GM19324 (cell line): ENCODE measurements at regions not wholly inside any gene's neighbourhood (a gene's known extent, or its start where the extent isn't known, plus 50 kb on each side); places are given as distances from the start of the nearest gene placed in this dataset.
"Not testable (repeated sequence)": the region's sequence is repeated elsewhere in the genome, so short reads cannot be mapped to it uniquely, and the experiment has no call there.

Experiments used
- ATAC-seq: cut with Tn5 transposase; IDR thresholded peaks from one replicate; pipeline ENCODE4 v1.9.1; 2021; ENCODE audit warnings: mild to moderate bottlenecking, moderate library complexity; ENCODE audit not compliant: unreplicated experiment, low FRiP score

- no peak for ATAC-seq
Measured at GRCh38 chr2:183438541-183438940, 314.3 kb downstream of the NUP35 start.

GRCh38 chr2:183455056-183455455 is 330.8 kb downstream of the NUP35 start:
- ATAC-seq: no peak

GRCh38 chr2:183456177-183456576 is 331.9 kb downstream of the NUP35 start:
- ATAC-seq: no peak

- no peak for ATAC-seq
Measured at GRCh38 chr2:183458460-183458859, 334.2 kb downstream of the NUP35 start.

GRCh38 chr2:183459466-183459865 is 335.2 kb downstream of the NUP35 start:
- no peak for ATAC-seq

- ATAC-seq: no peak
Measured at GRCh38 chr2:183463821-183464220, 339.6 kb downstream of the NUP35 start.

GRCh38 chr2:183465048-183465447 is 340.8 kb downstream of the NUP35 start:
- no peak for ATAC-seq

- no peak for ATAC-seq
Measured at GRCh38 chr2:183474912-183475695, 350.9 kb downstream of the NUP35 start.

- no peak for ATAC-seq
Measured at GRCh38 chr2:183476490-183476889, 352.2 kb downstream of the NUP35 start.

GRCh38 chr2:183477296-183477695 is 353.1 kb downstream of the NUP35 start:
- no peak for ATAC-seq

- ATAC-seq: not testable (repeated sequence)
Measured at GRCh38 chr2:183478941-183479595, 354.8 kb downstream of the NUP35 start.

- ATAC-seq: no peak
Measured at GRCh38 chr2:183487326-183487725, 363.1 kb downstream of the NUP35 start.

GRCh38 chr2:183488421-183488820 is 364.2 kb downstream of the NUP35 start:
- no peak for ATAC-seq

- no peak for ATAC-seq
Measured at GRCh38 chr2:183490489-183490888, 366.2 kb downstream of the NUP35 start.

GRCh38 chr2:183490914-183491313 is 366.7 kb downstream of the NUP35 start:
- ATAC-seq: no peak

GRCh38 chr2:183493040-183493439 is 368.8 kb downstream of the NUP35 start:
- no peak for ATAC-seq

- no peak for ATAC-seq
Measured at GRCh38 chr2:183495079-183495478, 370.8 kb downstream of the NUP35 start.

GRCh38 chr2:183495589-183496267 is 371.5 kb downstream of the NUP35 start:
- peak; percentile 100 for ATAC-seq

- ATAC-seq: no peak
Measured at GRCh38 chr2:183497861-183498260, 373.6 kb downstream of the NUP35 start.

GRCh38 chr2:183505911-183506310 is 381.7 kb downstream of the NUP35 start:
- ATAC-seq: peak; percentile 57

GRCh38 chr2:183511154-183511553 is 386.9 kb downstream of the NUP35 start:
- no peak for ATAC-seq
